Endodermal cell (in vitro differentiated cells): ENCODE measurements at regions not wholly inside any gene's neighbourhood (a gene's known extent, or its start where the extent isn't known, plus 50 kb on each side); places are given as distances from the start of the nearest gene placed in this dataset.
"Not testable (repeated sequence)": the region's sequence is repeated elsewhere in the genome, so short reads cannot be mapped to it uniquely, and the experiment has no call there.

Experiments
- DNase-seq: peaks from one replicate; pipeline ENCODE4 v3.0.0-alpha.2; 2017
- H3K27ac ChIP-seq: 2 replicates; pipeline ENCODE4 v1.5.1; 2013; ENCODE audit warnings: mild to moderate bottlenecking, low read depth, low read length, moderate library complexity
- H3K27me3 ChIP-seq: 2 replicates; pipeline ENCODE4 v1.6.1; 2013; ENCODE audit warnings: mild to moderate bottlenecking, low read length, moderate library complexity; ENCODE audit not compliant: insufficient read depth, control insufficient read depth, poor library complexity, severe bottlenecking
- H3K36me3 ChIP-seq: 2 replicates; pipeline ENCODE4 v1.7.0; 2013; ENCODE audit warnings: mild to moderate bottlenecking, low read length, moderate library complexity; ENCODE audit not compliant: control insufficient read depth, insufficient read depth
- H3K4me1 ChIP-seq: one replicate; pipeline ENCODE4 v1.7.0; 2013; ENCODE audit warnings: low read length; ENCODE audit not compliant: control insufficient read depth, insufficient read depth
- H3K4me3 ChIP-seq: 2 replicates; pipeline ENCODE4 v1.5.1; 2013; ENCODE audit warnings: mild to moderate bottlenecking, low read length, moderate library complexity
- H3K9ac ChIP-seq: 2 replicates; pipeline ENCODE4 v1.6.1; 2013; ENCODE audit warnings: mild to moderate bottlenecking, low read length, moderate library complexity; ENCODE audit not compliant: poor library complexity, severe bottlenecking; ENCODE audit errors: extremely low read depth
- H3K9me3 ChIP-seq: 2 replicates; pipeline ENCODE4 v1.6.1; 2013; ENCODE audit warnings: mild to moderate bottlenecking, low read length, moderate library complexity; ENCODE audit not compliant: control insufficient read depth
- H3K27ac Mint-ChIP-seq: 2 replicates; pipeline ENCODE4 v1.8.0; 2020; ENCODE audit warnings: mixed read lengths
- H3K27me3 Mint-ChIP-seq: 2 replicates; pipeline ENCODE4 v1.8.0; 2021; ENCODE audit warnings: mild to moderate bottlenecking, mixed read lengths; ENCODE audit not compliant: insufficient read depth
- H3K36me3 Mint-ChIP-seq: 2 replicates; pipeline ENCODE4 v1.8.0; 2020; ENCODE audit warnings: low read depth, mixed read lengths
- H3K4me1 Mint-ChIP-seq: 2 replicates; pipeline ENCODE4 v1.8.0; 2020; ENCODE audit warnings: mixed read lengths
- H3K4me3 Mint-ChIP-seq: 2 replicates; pipeline ENCODE4 v1.8.0; 2020; ENCODE audit warnings: mild to moderate bottlenecking, moderate library complexity, mixed read lengths
- H3K9me3 Mint-ChIP-seq: 2 replicates; pipeline ENCODE4 v1.8.0; 2020; ENCODE audit warnings: mild to moderate bottlenecking, mixed read lengths
- WGBS, 2 experiments: methylation state at CpG; one replicate each; pipeline versions ENCODE4 v1.1.5 to v1.1.7; 2013; ENCODE audit warnings: missing lambda C conversion rate in 2 of 2, mixed read lengths in 1 of 2; ENCODE audit not compliant: insufficient coverage in 1 of 2, insufficient read length in 1 of 2; 5-methylcytosine and 5-hydroxymethylcytosine counted together
- TF ChIP-seq, protein P1 (sequence below): fragments of 200-600 bp; sonication (generic); conservative IDR thresholded peaks from 2 replicates; pipeline ENCODE4 v1.5.0; 2021; ENCODE audit warnings: antibody characterized with exemption, mild to moderate bottlenecking

DNA sequence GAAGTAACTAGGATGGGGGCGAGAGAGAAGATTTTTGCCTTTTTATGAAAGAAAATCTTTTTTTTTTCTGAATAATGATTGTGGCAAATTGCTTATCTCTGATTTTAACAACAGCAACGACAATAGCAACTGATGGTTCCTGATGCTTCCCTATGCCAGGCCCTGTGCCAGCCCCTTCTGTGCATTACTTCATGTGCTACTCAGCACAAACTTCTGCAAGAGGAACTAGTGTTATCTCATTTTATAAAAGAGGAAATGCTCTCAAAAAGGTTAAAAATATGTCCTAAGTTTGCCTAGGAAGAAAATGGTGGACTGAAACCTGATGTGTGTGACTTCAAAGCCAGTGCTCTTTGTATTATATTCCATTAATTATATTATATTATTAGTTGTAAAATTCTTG is 74.0 kb upstream of the RALGAPA2 start:
- DNase-seq: no peak
- Histone ChIP-seq H3K4me3 (no peak overlapping the region), H3K27ac (no peak overlapping the region), H3K27me3 (no peaks in the 10 kb centered on the region), H3K9ac (no peak overlapping the region), H3K9me3 (no peaks in the 10 kb centered on the region), H3K4me1 (no peaks in the 10 kb centered on the region), H3K36me3 (no peaks in the 10 kb centered on the region)
- peaks cover 10% of the 10 kb centered on the region for H3K9me3 Mint-ChIP-seq
- 83 to 93% methylated on average over 2 of the region's 2 CpGs for WGBS, 2 experiments
- H3K27me3 Mint-ChIP-seq: no peaks in the 10 kb centered on the region
- H3K4me3 Mint-ChIP-seq: no peak overlapping the region
- TF ChIP-seq, protein P1, sequence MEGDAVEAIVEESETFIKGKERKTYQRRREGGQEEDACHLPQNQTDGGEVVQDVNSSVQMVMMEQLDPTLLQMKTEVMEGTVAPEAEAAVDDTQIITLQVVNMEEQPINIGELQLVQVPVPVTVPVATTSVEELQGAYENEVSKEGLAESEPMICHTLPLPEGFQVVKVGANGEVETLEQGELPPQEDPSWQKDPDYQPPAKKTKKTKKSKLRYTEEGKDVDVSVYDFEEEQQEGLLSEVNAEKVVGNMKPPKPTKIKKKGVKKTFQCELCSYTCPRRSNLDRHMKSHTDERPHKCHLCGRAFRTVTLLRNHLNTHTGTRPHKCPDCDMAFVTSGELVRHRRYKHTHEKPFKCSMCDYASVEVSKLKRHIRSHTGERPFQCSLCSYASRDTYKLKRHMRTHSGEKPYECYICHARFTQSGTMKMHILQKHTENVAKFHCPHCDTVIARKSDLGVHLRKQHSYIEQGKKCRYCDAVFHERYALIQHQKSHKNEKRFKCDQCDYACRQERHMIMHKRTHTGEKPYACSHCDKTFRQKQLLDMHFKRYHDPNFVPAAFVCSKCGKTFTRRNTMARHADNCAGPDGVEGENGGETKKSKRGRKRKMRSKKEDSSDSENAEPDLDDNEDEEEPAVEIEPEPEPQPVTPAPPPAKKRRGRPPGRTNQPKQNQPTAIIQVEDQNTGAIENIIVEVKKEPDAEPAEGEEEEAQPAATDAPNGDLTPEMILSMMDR: no peak
- H3K27ac Mint-ChIP-seq: no peak overlapping the region
- no peaks in the 10 kb centered on the region for H3K36me3 Mint-ChIP-seq
- H3K4me1 Mint-ChIP-seq: no peaks in the 10 kb centered on the region

DNA sequence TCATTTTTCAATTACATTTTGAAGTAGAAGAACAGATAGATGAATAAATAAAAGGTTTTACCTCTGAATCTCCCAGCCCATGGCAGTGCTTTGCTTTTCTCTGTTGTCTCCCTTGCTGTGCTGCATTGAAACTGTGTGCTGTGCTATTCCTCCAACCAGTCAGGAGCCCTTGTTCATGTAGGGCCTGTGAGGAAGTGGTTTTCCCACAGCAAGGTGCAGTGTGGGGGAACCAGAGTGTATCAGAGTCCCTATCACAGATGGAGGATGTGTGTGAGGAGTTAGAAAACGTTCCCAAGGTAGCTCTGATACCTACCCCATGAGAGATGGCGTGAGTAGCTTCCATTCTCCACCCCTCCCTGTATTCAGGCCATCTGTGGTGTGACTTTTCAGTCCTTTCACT is 72.8 kb upstream of the RALGAPA2 start:
- no peak overlapping the region for H3K4me3 ChIP-seq
- H3K9me3 Mint-ChIP-seq: peaks cover 10% of the 10 kb centered on the region
- TF ChIP-seq, protein P1: no peak
- H3K9me3 ChIP-seq: no peaks in the 10 kb centered on the region
- H3K27me3 Mint-ChIP-seq: no peaks in the 10 kb centered on the region
- no peak overlapping the region for H3K27ac ChIP-seq
- H3K36me3 ChIP-seq: no peaks in the 10 kb centered on the region
- no peak for DNase-seq
- no peaks in the 10 kb centered on the region for H3K4me1 Mint-ChIP-seq
- no peaks in the 10 kb centered on the region for H3K4me1 ChIP-seq
- H3K9ac ChIP-seq: no peak overlapping the region
- 83 to 96% methylated on average over 1 to 2 of the region's 2 CpGs for WGBS, 2 experiments
- H3K4me3 Mint-ChIP-seq: no peak overlapping the region
- no peaks in the 10 kb centered on the region for H3K36me3 Mint-ChIP-seq
- H3K27me3 ChIP-seq: no peaks in the 10 kb centered on the region
- H3K27ac Mint-ChIP-seq: no peak overlapping the region

DNA sequence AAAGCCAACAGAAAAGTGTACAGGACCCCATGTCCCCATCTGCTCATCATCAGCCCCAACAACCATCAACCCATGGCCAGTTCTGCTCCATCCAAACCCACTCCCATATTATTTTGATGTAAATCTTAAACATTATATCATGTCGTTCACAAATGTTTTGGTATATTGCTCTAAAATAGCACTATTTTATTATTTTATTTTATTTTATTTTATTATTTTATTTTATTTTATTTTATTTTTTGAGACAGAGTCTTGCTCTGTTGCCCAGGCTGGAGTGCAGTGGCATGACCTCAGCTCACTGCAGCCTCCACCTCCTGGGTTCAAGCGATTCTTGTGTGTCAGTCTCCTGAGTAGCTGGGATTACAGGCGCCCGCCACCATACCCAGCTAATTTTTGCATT is 72.0 kb upstream of the RALGAPA2 start:
- not testable (repeated sequence) for DNase-seq, H3K4me1 ChIP-seq, H3K4me1 Mint-ChIP-seq, H3K9ac ChIP-seq, H3K27ac Mint-ChIP-seq, H3K36me3 ChIP-seq, H3K9me3 Mint-ChIP-seq, H3K4me3 ChIP-seq, H3K9me3 ChIP-seq, H3K27me3 Mint-ChIP-seq, H3K27me3 ChIP-seq, H3K27ac ChIP-seq, H3K36me3 Mint-ChIP-seq, H3K4me3 Mint-ChIP-seq
- WGBS, 2 experiments: 85 to 100% methylated on average over 3 of the region's 4 CpGs

DNA sequence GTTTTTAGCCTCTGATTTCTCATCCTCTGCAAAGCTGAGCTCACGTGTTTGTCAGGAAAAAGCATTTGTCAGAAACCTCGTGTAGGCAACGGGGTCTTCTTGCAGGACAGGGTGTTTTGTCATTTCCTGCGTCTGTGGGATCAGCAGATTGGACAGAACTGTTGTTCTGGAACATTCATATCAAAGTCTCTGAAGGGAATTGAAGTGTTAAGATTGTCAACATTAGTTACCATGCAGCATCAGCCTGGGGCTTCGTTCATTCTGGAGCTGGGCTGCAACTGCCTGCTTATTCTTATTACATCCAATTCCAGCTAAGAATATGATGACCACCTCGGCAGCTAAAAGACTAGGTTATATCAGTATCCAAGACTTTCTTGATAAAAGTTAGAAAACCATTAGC is 71.0 kb upstream of the RALGAPA2 start:
- Histone ChIP-seq H3K4me3 (no peak overlapping the region), H3K9me3 (no peaks in the 10 kb centered on the region), H3K4me1 (no peaks in the 10 kb centered on the region), H3K9ac (no peak overlapping the region), H3K27ac (no peak overlapping the region), H3K36me3 (no peaks in the 10 kb centered on the region), H3K27me3 (no peaks in the 10 kb centered on the region)
- H3K4me3 Mint-ChIP-seq: no peak overlapping the region
- H3K27ac Mint-ChIP-seq: no peak overlapping the region
- WGBS, 2 experiments: 91 to 97% methylated on average over 6 of the region's 6 CpGs
- no peak for DNase-seq
- H3K27me3 Mint-ChIP-seq: no peaks in the 10 kb centered on the region
- TF ChIP-seq, protein P1: no peak
- H3K9me3 Mint-ChIP-seq: peaks cover 10% of the 10 kb centered on the region
- no peaks in the 10 kb centered on the region for H3K36me3 Mint-ChIP-seq
- H3K4me1 Mint-ChIP-seq: no peaks in the 10 kb centered on the region
